Liver (tissue), 8 donors: ENCODE measurements at regions not wholly inside any gene's neighbourhood (a gene's known extent, or its start where the extent isn't known, plus 50 kb on each side); places are given as distances from the start of the nearest gene placed in this dataset.

Experiments used
- DNase-seq: peaks from one replicate; pipeline ENCODE4 v3.0.0-alpha.2; 2017; ENCODE audit warnings: low spot score
- H3K27ac ChIP-seq, 2 donors: one replicate each; pipeline ENCODE4 v1.7.0; 2013; ENCODE audit warnings: inconsistent platforms in 2 of 2, low read length in 2 of 2, control low read depth in 1 of 2, low read depth in 1 of 2, mild to moderate bottlenecking in 1 of 2
- H3K27me3 ChIP-seq, 4 donors: one replicate each; pipeline versions ENCODE4 v1.6.1 to v1.7.0; 2013; ENCODE audit warnings: low read length in 3 of 4, inconsistent platforms in 1 of 4, mild to moderate bottlenecking in 1 of 4, moderate library complexity in 1 of 4; ENCODE audit not compliant: control insufficient read depth in 4 of 4, insufficient read depth in 4 of 4
- H3K36me3 ChIP-seq, 4 donors: one replicate each; pipeline versions ENCODE4 v1.6.1 to v1.7.0; 2013; ENCODE audit warnings: low read length in 3 of 4, mild to moderate bottlenecking in 3 of 4, low read depth in 1 of 4, moderate library complexity in 1 of 4; ENCODE audit not compliant: control insufficient read depth in 4 of 4, insufficient read depth in 3 of 4
- H3K4me1 ChIP-seq, 4 donors: one replicate each; pipeline versions ENCODE4 v1.6.1 to v1.7.0; 2013; ENCODE audit warnings: low read length in 3 of 4, mild to moderate bottlenecking in 3 of 4, moderate library complexity in 1 of 4; ENCODE audit not compliant: control insufficient read depth in 4 of 4, insufficient read depth in 4 of 4
- H3K4me3 ChIP-seq, 3 donors: one replicate each; pipeline versions ENCODE4 v1.6.1 to v1.7.0; 2013; ENCODE audit warnings: low read length in 3 of 3, control low read depth in 1 of 3, low read depth in 1 of 3, mild to moderate bottlenecking in 1 of 3
- H3K9ac ChIP-seq, 2 donors: one replicate each; pipeline ENCODE4 v1.7.0; 2013; ENCODE audit warnings: low read length in 2 of 2, mild to moderate bottlenecking in 2 of 2, moderate library complexity in 2 of 2, control low read depth in 1 of 2, low read depth in 1 of 2
- H3K9me3 ChIP-seq, 4 donors: one replicate each; pipeline versions ENCODE4 v1.6.1 to v1.7.0; 2013; ENCODE audit warnings: low read length in 3 of 4; ENCODE audit not compliant: control insufficient read depth in 4 of 4
- ATF3 ChIP-seq: IDR thresholded peaks from 2 replicates; pipeline ENCODE4 v1.6.1; 2016; ENCODE audit warnings: antibody characterized with exemption
- CTCF ChIP-seq: fragments of 150-350 bp; IDR thresholded peaks from 2 replicates; pipeline ENCODE4 v1.5.1; 2017; ENCODE audit warnings: improper control_type of control experiment, low read depth, low read length; ENCODE audit not compliant: missing input control
- EGR1 ChIP-seq, 2 donors: IDR thresholded peaks; 2 replicates each; pipeline ENCODE4 v1.6.1; 2016 to 2018; ENCODE audit warnings: antibody characterized with exemption in 2 of 2, low read depth in 2 of 2
- FOXA1 ChIP-seq: IDR thresholded peaks from 2 replicates; pipeline ENCODE4 v1.6.1; 2016; ENCODE audit warnings: antibody characterized with exemption
- FOXA2 ChIP-seq: IDR thresholded peaks from 2 replicates; pipeline ENCODE4 v1.6.1; 2016; ENCODE audit warnings: antibody characterized with exemption
- GABPA ChIP-seq, 2 donors: IDR thresholded peaks in 1 of 2; conservative IDR thresholded peaks in 1 of 2; 2 replicates each; pipeline ENCODE4 v1.6.1; 2016; ENCODE audit warnings: antibody characterized with exemption in 2 of 2, mild to moderate bottlenecking in 1 of 2, moderate library complexity in 1 of 2
- HNF4A ChIP-seq, 2 donors: conservative IDR thresholded peaks; 2 replicates each; pipeline ENCODE4 v1.6.1; 2016; ENCODE audit warnings: antibody characterized with exemption in 2 of 2, mild to moderate bottlenecking in 2 of 2
- HNF4G ChIP-seq: IDR thresholded peaks from 2 replicates; pipeline ENCODE4 v1.6.1; 2016; ENCODE audit warnings: antibody characterized with exemption
- JUND ChIP-seq, 2 donors: IDR thresholded peaks; 2 replicates each; pipeline ENCODE4 v1.6.1; 2016; ENCODE audit warnings: antibody characterized with exemption in 2 of 2
- MAX ChIP-seq: IDR thresholded peaks from 2 replicates; pipeline ENCODE4 v1.6.1; 2016; ENCODE audit warnings: antibody characterized with exemption
- NR2F2 ChIP-seq: IDR thresholded peaks from 2 replicates; pipeline ENCODE4 v1.6.1; 2016; ENCODE audit warnings: antibody characterized with exemption
- RAD21 ChIP-seq, 2 donors: IDR thresholded peaks; 2 replicates each; pipeline ENCODE4 v1.6.1; 2016; ENCODE audit warnings: antibody characterized with exemption in 2 of 2, mild to moderate bottlenecking in 2 of 2
- REST ChIP-seq: IDR thresholded peaks from 2 replicates; pipeline ENCODE4 v1.6.1; 2016; ENCODE audit warnings: antibody characterized with exemption, mild to moderate bottlenecking
- RXRA ChIP-seq, 2 donors: IDR thresholded peaks; 2 replicates each; pipeline ENCODE4 v1.6.1; 2017 to 2018; ENCODE audit warnings: antibody characterized with exemption in 2 of 2, mild to moderate bottlenecking in 1 of 2
- SP1 ChIP-seq: IDR thresholded peaks from 2 replicates; pipeline ENCODE4 v1.6.1; 2018; ENCODE audit warnings: antibody characterized with exemption, mild to moderate bottlenecking
- TAF1 ChIP-seq: conservative IDR thresholded peaks from 2 replicates; pipeline ENCODE4 v1.6.1; 2016; ENCODE audit warnings: antibody characterized with exemption, mild to moderate bottlenecking
- YY1 ChIP-seq: IDR thresholded peaks from 2 replicates; pipeline ENCODE4 v1.6.1; 2016; ENCODE audit warnings: antibody characterized with exemption, mild to moderate bottlenecking
- ZBTB33 ChIP-seq: IDR thresholded peaks from 2 replicates; pipeline ENCODE4 v1.6.1; 2016; ENCODE audit warnings: antibody characterized with exemption
- WGBS: extraction: QIAGEN DNeasy Blood & Tissue Kit; methylation state at CpG from one replicate; pipeline ENCODE4 v1.1.7; 2013; 5-methylcytosine and 5-hydroxymethylcytosine counted together
- donor health status: healthy.
- donor health status: healthy.
- donor health status: healthy.
- donor health status: healthy.
- donor health status: healthy.

- H3K4me1 ChIP-seq = peaks cover 0 to 10% (median 6%) of the 10 kb centered on the region in 4 donors
- 92% methylated on average over 2 of the region's 2 CpGs for WGBS
- TF ChIP-seq YY1 = no peak
- no peak for TF ChIP-seq REST
- TF ChIP-seq EGR1 (IDR thresholded peaks at IDR 0.05; ENCODE audit: low read depth in 2 of 2) = no peak
- no peak for TF ChIP-seq HNF4G
- TF ChIP-seq GABPA (IDR thresholded peaks at IDR 0.05 in 1 of 2, conservative IDR thresholded peaks at IDR 0.05 in 1 of 2) = no peak
- TF ChIP-seq CTCF = no peak
- no peak for TF ChIP-seq RAD21 (IDR thresholded peaks at IDR 0.05)
- no peak for TF ChIP-seq NR2F2
- TF ChIP-seq JUND (IDR thresholded peaks at IDR 0.05) = no peak
- TF ChIP-seq SP1 = no peak
- TF ChIP-seq FOXA2 = no peak
- TF ChIP-seq TAF1 = no peak
- no peak for TF ChIP-seq ZBTB33
- TF ChIP-seq ATF3 = no peak
- TF ChIP-seq MAX = no peak
- no peak overlapping the region for H3K9ac ChIP-seq
- no peak overlapping the region for H3K4me3 ChIP-seq
- H3K27ac ChIP-seq = no peak overlapping the region
- no peaks in the 10 kb centered on the region for H3K9me3 ChIP-seq
- no peak for DNase-seq
- H3K36me3 ChIP-seq = no peaks in the 10 kb centered on the region
- no peaks in the 10 kb centered on the region for H3K27me3 ChIP-seq
Measured at GRCh38 chr2:120572226-120572625, 163.4 kb upstream of the GLI2 start.

GRCh38 chr2:120574620-120575019 is 161.0 kb upstream of the GLI2 start:
- DNase-seq = no peak
- Histone ChIP-seq H3K4me3 (no peak overlapping the region), H3K27ac (no peak overlapping the region), H3K4me1 (peaks cover 0 to 10% (median 6%) of the 10 kb centered on the region in 4 donors), H3K27me3 (no peaks in the 10 kb centered on the region), H3K9ac (no peak overlapping the region), H3K36me3 (no peaks in the 10 kb centered on the region), H3K9me3 (no peaks in the 10 kb centered on the region)
- WGBS = 93% methylated on average over 4 of the region's 4 CpGs
- TF ChIP-seq HNF4A (conservative IDR thresholded peaks at IDR 0.05) (no peak), MAX (no peak), ZBTB33 (no peak), FOXA1 (no peak), RXRA (IDR thresholded peaks at IDR 0.05) (no peak), YY1 (no peak), GABPA (IDR thresholded peaks at IDR 0.05 in 1 of 2, conservative IDR thresholded peaks at IDR 0.05 in 1 of 2) (no peak), CTCF (no peak), NR2F2 (no peak), HNF4G (no peak)
